ENCODE measurements at regions not wholly inside any gene's neighbourhood (a gene's known extent, or its start where the extent isn't known, plus 50 kb on each side); places are given as distances from the start of the nearest gene placed in this dataset.

DNA sequence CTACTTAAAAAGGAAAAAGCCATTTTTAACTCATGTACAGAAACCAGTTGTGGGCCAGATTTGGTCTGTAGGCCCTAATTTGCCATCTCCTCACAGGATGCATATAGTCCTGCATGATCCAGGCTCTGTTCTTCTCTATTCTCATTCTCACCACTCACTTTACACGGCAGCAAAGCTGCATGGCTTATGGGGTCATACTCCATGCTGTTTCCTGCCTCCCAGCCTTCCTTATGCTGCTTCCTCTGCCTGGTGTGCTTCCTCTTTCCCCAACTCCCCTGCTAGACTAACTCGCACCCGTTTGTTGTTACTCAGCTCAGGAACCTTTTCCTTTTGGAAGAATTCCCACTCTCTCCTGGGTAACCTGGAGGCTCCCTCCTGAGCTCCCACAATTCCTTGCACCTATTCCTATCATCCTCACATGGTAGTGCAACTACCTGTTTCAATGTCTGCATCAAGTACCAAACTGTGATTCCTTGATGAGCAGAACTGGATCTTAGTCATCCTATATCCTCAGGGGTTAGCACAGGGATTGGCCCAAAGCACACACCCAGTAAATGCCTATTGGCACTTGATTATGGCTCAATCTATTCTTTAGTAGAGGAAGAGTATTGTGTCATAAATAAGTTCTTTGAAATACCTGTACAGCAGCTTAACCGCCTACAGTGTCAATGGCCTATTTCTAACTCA, 172.1 kb upstream of the MITF start:
- no peak for DNase-seq

DNA sequence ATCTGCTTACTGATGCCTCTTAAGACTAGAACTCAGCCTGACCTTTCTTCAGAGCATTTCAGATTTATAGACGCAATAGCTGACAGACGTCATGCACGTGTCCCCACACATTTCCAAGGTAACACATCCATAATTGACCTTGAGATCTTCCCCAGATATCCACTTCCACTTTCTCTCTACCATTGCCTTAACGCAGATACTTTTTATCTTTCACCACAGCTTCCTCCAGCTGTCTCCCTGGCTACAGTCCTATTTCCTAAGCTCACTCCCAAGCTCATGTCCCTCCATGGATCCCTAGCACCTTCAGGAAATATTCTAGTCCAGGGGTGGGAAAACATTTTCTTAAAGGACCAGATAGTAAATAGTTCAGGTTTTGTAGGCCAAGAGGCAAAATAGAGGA, 173.0 kb upstream of the MITF start:
- no peak for DNase-seq

DNA sequence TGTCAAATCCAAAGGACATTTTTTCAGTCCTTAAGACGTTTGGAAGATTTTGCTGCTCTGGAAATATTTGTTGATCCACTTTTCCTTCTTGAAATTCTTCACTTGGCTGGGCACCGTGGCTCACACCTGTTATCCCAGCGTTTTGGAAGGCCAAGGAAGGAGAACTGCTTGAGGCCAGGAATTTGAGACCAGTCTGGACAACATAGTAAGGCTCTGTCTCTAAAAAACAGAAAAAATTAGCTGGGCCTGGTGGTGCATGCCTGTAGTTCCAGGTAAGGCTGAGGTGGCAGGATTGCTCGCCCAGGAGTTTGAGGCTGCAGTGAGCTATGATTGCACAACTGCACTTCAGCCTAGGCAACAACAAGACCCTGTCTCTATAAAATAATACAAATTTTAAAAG, 173.9 kb upstream of the MITF start:
- no peak for DNase-seq

DNA sequence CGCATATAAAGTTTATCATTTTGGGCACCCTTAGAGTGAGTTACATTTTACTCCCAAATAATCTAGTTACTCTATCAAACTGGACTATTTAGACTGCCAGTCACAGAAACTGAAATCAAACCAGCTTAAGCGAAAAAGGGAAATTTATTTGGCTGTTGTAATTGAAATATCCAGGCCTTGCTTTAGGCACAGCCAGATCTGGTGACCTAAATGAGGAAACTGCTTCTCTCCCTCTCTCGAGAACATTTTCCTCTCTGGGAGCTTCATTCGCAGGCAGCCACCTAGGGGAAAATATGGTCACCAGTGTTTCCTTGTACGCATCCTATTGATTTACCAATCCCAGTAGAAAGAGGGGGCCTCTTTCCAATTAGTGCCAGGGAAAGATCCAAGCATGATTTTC, 175.3 kb upstream of the MITF start:
- no peak for DNase-seq

DNA sequence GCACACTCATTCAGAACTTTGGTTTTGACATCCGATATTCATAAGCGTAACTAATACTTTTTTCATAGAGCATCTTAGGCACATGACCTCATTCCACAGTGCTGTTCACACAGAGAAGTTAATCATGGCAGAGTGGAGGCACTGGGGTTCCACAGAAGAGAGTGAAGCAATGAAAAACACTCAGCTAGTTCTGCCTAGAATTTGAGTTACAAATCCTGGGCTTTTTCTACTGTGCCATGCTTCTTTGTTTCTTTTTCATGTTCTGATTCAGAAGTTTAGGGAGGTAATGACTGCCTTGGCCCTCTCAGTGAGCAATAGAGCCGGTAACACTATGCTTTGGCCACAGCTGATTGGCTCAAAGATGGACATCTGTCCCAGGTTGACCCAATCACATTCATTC, 176.1 kb upstream of the MITF start:
- DNase-seq, result no peak

DNA sequence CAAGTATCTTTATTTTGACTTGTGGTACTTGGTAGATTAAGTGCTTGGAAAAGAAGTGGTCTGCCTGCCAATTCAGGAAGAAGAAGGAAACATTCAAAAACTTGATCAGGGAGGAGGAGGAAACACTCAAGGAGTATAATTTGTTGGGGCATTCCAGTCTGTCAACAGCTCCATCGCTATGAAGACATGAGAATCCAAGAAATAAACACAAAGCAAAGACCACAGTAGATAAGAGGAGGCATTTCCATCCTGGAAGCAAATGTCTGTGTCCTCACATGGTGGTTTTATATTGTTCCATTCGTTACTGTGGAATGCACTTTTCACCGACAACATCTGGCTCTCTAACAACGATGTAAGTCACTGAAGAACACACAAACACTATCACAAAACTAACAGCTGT, 176.1 kb upstream of the FRMD4B start:
- no peak for DNase-seq

DNA sequence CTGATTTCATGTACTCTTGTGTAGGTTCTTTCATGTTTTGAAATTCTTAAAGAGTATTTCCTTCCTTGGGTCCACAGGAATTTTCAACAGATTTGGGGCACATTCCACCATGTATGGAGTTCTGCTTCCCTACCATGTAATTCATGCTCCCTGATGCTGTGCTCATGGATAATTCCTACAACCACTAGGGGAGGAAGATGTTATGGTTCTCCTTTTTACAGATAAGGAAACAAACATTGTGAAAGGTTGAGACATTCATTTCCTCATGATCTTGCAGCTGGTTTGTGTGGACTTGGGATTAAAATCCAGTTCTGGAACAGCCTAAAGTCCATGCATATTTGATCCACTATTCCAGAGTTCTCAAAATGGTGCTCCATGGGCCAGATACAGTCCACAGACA, 174.9 kb upstream of the FRMD4B start:
- DNase-seq, result no peak

DNA sequence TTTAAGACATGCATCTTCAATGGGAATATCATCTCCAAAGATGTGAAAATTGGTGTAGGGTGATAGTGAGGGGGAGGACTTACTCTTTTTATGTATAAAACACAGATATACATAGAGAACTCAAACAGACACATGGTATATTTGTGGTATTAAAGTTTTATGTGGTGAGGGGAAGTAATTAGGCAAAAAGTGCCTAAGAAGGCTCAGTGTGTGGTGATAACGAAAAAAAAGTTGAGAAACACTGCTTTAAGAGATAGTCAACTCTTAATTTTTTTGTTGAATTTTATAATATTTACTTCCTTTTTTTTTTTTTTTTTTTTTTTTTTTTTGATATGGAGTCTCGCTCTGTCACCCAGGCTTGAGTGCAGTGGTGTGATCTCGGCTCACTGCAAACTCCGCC, 174.2 kb upstream of the FRMD4B start:
- DNase-seq, result no peak

DNA sequence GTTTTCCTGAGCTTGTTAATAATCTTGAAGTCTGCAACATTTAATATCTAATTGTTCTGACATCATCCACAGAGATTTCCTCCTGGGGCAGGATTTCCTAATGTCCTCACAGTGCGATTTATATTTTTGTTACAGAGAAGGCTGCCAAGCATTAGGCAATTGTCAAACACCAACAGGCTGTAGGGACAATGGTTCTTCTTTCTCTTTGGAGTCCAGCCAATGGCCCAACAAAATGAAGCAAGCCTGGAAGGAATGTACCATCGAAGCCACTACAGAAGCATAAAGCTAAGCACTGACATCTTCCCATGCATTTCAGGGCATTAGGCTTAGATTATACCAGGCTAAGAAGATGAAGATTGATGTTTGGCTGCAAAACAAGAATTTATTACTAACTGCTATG, 173.0 kb upstream of the FRMD4B start:
- peak in 1 of 2 donors; percentile 10 for DNase-seq

DNA sequence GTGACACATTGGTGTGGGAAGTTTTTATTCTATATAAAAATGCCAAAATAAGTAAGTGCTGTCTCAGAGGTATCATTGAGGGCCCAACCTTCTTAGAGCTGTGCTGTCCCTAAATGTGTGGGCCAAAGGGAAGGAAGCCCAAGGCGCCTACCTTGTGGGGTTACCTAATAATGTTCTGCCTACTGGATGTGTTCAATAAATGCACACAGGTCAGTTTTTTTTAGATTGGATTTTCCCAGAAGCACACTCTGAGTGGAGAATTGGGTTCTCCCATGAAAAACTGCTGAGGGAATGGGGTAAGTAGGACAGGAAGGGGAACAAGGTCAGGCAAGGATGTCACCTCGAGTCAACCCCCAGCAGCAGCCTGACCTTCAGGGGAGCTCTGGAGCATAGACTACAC, 168.7 kb upstream of the FRMD4B start:
- DNase-seq, result no peak

DNA sequence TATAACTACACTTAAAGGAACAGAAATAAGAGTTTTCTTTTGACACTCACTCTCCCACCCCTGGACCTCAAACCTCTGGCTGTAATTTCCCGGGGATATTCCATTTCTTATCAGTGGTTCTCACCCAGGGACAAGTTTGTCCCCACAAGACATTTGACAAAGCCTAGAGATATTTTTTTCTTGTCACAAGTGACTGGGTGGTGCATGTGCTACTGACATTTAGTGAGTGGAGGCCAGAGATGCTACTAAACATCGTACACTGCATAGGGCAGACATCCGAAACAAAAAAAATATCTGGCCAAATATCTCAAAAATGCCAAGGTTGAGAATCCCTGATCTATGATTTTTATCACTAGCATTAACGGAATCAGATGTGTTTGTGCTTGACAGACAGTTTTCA, 168.0 kb upstream of the FRMD4B start:
- DNase-seq, result no peak

DNA sequence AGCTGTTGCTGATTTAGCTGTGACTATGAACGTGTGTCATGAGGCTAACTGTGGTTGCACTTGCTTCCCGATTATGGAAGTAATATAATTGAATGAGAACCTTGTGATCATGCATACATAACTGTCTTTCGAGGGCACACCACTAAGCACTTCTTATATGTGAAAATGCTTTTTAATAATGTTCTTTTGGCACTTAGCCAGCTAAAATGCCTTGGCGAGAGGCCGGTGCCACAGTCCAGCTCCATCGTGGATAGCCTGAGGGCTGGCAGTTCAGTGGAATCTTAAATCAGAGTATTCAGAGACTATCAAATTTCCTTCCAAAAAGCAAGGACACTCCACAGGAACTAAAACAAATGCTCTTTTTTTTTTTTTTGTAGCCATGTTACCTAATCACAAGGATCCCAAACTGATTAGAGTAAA, 161.6 kb upstream of the FRMD4B start:
- DNase-seq, result no peak

DNA sequence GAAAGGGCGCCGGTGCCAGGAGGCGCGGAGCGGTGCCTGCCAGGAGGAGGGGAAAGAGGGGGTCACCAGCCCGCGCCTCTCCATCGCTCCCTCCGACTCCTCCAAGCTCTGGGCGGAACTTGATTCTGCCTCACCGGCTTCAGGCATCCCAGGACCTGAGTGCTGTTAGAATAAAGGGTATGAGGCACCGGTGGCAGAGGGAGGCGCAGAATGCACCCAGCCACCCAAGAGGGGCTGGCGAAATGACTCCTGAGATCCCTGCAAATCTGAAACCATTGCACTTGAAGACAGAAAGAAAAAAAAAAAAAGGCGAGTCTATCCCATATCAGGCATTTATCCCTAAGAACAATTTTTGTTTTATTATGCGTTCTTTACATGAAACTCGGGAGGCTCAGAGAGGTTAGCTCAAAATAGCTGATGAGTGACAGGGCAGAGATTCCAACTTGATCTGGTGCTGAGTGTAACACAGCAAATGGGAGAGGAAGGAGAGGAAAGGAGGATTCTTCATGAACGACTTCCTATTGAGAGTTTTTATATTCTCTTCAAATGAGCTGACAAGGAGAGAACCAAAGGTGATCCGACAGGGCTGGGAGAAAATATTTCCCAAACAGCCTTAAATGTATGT, 157.0 kb upstream of the FRMD4B start:
- no peak for DNase-seq

DNA sequence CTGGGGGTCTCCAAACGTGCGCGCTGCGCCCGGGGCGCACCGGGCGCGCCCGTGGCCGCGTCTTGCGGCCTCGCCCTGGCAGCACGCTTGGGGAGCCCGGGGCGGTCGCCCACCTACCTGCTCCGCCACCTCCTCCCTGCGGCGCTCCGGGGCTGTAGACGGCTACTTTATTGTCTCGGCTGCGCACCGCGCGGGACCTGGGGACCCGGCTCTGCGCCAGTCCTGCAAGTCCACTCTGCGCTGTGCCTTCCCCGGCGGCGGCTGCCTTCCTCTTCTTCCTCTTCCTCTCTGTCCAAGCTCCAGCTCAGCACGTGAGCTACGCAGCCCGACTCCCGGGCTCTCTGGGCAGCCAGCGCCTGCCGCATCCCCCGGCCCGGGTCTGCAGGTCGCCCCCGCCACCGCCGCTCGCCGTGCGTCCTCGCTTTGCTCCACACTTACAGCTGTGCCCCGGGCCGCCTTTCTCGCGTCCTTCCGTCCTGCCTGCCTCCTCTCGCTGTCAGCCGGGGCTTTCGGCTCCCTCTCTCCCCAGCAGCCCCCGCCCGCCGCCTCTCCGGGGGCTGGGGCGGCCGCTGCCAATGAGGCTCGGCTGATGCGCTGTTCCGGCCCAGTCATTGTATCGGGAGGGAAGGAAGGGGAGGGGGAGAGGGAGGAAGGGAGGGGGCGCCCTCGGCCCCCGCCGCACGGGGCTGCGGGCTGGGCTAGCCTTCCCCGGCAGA, 156.4 kb upstream of the FRMD4B start:
- peak in 1 of 2 donors; percentile 9 for DNase-seq

DNA sequence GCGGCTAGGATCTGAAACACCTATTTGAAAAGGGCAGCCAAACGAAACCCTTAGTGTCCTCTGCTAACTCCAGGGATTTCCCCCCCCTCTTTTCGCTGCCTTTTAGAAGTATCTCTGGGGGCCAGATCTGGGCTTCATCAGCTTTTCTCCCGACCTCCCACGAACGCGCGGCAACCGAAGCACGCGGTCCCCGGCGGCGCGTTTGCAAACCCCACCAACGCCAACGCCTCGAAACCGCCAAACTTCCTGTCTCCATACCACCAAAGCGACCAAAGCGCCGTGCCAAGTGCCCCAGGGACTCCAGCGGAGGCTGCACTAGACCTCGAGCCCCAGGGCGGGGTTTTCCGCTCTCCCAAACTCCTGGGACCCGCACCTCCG, 155.8 kb upstream of the FRMD4B start:
- DNase-seq, result no peak

DNA sequence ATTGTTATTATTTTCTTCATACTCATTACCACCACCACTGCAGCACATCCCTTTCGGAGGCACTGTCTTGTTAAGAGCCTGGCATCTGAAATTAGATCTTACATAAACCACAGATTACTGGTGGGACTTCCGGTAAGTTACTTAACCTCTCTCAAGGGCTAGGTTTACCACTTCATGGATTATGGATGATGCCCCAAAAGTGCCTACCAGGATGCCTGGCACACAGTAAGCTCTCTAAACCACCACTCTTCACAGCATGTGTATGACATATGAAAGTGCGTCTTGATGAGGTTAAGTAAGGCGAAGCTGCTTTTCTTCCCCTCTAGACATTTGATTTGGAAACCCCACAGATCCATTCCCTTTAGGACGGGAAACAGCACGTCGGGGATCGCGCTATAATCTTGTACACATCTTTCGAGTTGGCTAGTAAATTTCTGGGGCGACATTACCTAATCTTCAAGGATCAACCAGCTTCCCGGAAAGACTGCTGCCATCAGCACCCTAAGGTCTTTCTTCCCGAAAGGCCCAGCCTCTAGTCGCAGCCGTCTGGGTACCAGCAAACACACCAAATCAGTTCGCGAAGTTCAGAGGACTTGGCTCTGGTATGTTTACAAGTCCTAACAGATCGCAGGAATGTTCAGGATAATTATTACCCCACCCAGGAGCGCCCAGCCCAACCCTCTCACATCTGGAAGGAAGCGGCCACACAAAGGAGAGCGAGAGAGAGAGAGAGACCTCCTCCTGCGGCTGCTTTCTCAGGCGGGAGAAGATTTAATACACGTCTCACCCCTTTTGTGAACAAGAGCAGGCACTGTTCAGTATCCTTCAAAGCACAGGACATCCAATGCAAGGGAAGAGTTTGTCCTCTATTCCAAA, 155.1 kb upstream of the FRMD4B start:
- no peak for DNase-seq

DNA sequence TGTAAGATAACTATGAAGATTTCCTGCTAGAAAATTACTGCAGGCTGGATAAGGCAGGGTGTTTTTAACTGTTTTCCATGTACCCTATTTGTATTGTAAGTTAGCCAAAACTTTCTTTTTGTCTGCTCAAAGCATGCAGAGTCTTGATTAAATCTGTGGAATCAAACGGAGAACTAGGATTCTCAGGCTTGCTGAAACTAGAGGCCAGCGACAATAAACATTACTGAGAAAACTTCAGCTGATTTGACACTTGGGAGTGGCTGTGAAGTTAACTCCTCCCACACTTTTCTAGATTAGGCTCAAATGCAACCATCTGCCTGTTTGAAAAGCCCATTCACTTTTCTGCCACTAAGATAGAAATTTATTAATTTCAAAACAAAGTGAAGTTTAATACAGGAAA, 153.2 kb upstream of the FRMD4B start:
- no peak for DNase-seq

DNA sequence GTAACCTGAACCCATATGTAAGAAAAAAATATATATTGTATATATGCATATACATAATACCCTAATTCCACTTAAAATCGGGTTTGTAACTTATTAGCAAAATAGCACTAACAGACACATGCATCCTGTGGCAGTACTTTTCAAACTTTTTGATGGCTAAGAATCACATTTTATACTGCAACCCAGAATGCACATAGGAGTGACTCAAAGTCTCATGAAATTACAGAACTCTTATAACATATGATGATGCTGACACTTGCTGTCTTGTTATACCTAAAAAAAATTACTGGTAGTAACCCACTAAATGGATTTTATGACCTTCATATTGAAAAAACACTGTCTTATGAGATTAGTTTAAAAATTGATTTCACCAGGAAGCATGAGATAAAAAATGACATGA, 152.4 kb upstream of the FRMD4B start:
- no peak for DNase-seq

DNA sequence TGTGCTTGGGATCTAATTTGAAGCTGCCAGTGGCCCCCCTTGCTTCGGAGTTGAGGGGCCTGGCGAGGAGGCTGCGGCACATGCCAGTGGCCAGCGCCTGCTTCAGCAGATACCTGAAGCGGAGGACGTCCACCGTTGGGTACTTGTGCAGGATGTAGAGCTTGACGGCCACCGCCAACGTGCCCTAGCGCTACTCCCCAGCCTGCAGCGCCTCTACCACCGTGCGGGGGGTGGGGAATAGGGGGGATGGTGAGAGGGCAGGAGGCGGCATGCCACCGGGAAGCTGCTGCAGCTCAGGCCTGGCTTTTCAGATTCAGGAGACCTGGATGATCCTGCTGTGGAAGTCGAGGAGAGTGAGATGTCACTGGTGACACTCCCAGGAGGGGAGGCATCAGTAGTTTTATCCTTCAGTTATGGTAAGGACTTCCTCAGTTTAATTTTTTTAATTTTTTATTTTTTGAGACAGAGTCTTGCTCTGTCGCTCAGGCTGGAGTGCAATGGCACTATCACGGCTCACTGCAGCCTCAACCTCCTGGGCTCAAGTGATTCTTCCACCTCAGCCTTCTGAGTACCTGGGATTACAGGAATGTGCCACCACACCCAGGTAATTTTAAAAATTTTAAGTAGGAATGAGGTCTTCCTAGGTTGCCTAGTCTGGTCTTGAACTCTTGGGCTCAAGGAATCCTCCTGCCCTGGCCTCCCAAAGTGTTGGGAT, 150.6 kb upstream of the FRMD4B start:
- DNase-seq, result no peak

DNA sequence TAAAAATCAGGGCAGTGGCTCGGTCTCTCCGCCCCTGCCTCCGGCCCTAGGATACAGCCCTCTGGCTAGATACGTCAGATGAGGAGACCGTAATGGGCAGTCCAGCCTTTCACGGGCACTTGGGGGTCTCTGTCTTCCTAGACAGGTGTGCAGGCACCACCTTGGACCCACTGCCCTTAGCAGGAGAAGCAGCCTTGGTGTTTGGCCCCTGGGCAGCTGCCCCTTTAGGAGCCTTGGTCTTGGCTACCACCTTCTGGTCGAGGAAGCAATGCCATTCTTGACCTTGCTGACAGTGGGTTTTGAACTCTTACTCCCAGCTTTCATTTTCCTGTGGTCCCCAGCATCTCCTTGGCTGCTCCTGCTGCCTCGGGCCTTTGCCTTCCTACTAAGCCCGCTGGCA, 149.7 kb upstream of the FRMD4B start:
- no peak for DNase-seq

DNA sequence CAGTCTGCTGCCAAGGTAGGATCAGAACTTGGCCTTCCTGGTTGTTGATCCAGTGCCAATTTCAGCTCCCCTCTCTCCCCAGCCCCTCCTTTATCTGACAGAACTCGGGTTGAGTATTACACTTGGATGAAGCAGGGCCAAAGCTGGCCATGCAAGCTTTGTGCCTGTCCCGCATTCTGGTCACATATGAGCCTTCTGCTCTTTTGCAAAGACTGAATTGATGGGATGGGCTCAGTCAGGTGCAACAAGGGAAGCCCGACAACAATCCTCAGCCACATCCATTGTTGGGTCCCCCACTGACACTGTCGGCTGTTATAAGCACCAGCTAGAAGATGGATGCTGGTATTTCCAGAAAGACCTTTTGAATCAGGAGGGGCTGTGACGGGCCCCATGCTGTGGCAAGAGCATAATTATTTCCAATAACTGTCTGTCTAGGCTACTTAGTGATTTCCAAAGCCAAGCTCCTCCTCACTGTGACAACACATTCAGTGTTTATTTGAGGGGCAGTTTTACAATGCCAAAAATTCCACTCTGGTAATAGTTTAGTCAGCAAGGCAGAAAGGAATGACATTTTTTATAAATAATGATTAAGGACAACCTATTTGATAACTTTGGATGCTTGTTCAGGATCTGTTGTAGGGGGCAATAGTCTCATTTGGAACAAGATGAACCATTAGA, 146.8 kb upstream of the FRMD4B start:
- DNase-seq, result no peak

All from CD4-positive, alpha-beta T cell treated with Interleukin-1 beta for 1 hour (primary cell).